HEK293T (cell line): ENCODE measurements at regions not wholly inside any gene's neighbourhood (a gene's known extent, or its start where the extent isn't known, plus 50 kb on each side); places are given as distances from the start of the nearest gene placed in this dataset.

Source experiments
- CTCF ChIA-PET: fragments of 350-600 bp; formaldehyde crosslinking; extraction: SDS; loops from one replicate; lab custom pipeline; 2021; ENCODE audit warnings: antibody characterized with exemption, inconsistent platforms; lab: Yijun Ruan, JAX
- POLR2A ChIA-PET: fragments of 350-600 bp; formaldehyde crosslinking; extraction: SDS; loops from one replicate; lab custom pipeline; 2020; ENCODE audit warnings: antibody characterized with exemption, inconsistent platforms; lab: Yijun Ruan, JAX
- DNase-seq: peaks from one replicate; pipeline ENCODE4 v3.0.0; 2012; ENCODE audit warnings: mixed read lengths; ENCODE audit errors: extremely low spot score
- ARNT ChIP-seq: fragments of 450-650 bp; IDR thresholded peaks from 2 replicates; pipeline ENCODE4 v1.6.1; 2017; ENCODE audit warnings: mild to moderate bottlenecking
- BHLHE40 ChIP-seq: fragments of 450-650 bp; IDR thresholded peaks from 2 replicates; pipeline ENCODE4 v1.6.1; 2016; ENCODE audit warnings: mild to moderate bottlenecking, moderate library complexity, borderline replicate concordance
- CTBP1 ChIP-seq: fragments of 450-650 bp; IDR thresholded peaks from 2 replicates; pipeline ENCODE4 v1.6.1; 2016; ENCODE audit warnings: borderline replicate concordance
- ELF4 ChIP-seq: fragments of 450-650 bp; IDR thresholded peaks from 2 replicates; pipeline ENCODE4 v1.6.1; 2017; ENCODE audit warnings: antibody characterized with exemption
- FOXA1 ChIP-seq: fragments of 450-650 bp; IDR thresholded peaks from 2 replicates; pipeline ENCODE4 v1.6.1; 2016; ENCODE audit warnings: mild to moderate bottlenecking
- FOXK2 ChIP-seq: fragments of 450-650 bp; IDR thresholded peaks from 2 replicates; pipeline ENCODE4 v1.6.1; 2016; ENCODE audit warnings: mild to moderate bottlenecking
- FOXM1 ChIP-seq: fragments of 450-650 bp; IDR thresholded peaks from 2 replicates; pipeline ENCODE4 v1.6.1; 2017; ENCODE audit warnings: mild to moderate bottlenecking, borderline replicate concordance
- HDGF ChIP-seq: fragments of 450-650 bp; IDR thresholded peaks from 2 replicates; pipeline ENCODE4 v1.6.1; 2017; ENCODE audit warnings: antibody characterized with exemption, borderline replicate concordance
- L3MBTL2 ChIP-seq: fragments of 450-650 bp; conservative IDR thresholded peaks from 2 replicates; pipeline ENCODE4 v1.6.1; 2016; ENCODE audit warnings: mild to moderate bottlenecking
- LEF1 ChIP-seq: fragments of 450-650 bp; IDR thresholded peaks from 2 replicates; pipeline ENCODE4 v1.6.1; 2017; ENCODE audit warnings: mild to moderate bottlenecking, borderline replicate concordance
- NFRKB ChIP-seq: fragments of 450-650 bp; IDR thresholded peaks from 2 replicates; pipeline ENCODE4 v1.6.1; 2016; ENCODE audit warnings: mild to moderate bottlenecking, moderate library complexity
- SP1 ChIP-seq: fragments of 450-650 bp; IDR thresholded peaks from 2 replicates; pipeline ENCODE4 v1.6.1; 2017
- SUZ12 ChIP-seq: fragments of 450-650 bp; IDR thresholded peaks from 2 replicates; pipeline ENCODE4 v1.6.1; 2016; ENCODE audit warnings: mild to moderate bottlenecking
- TARDBP ChIP-seq: fragments of 450-650 bp; IDR thresholded peaks from 2 replicates; pipeline ENCODE4 v1.6.1; 2016
- ZNF384 ChIP-seq: fragments of 450-650 bp; IDR thresholded peaks from 2 replicates; pipeline ENCODE4 v1.6.1; 2016
- TF ChIP-seq, protein P1 (sequence below): fragments of 450-650 bp; IDR thresholded peaks from 2 replicates; pipeline ENCODE4 v1.6.1; 2016

DNA sequence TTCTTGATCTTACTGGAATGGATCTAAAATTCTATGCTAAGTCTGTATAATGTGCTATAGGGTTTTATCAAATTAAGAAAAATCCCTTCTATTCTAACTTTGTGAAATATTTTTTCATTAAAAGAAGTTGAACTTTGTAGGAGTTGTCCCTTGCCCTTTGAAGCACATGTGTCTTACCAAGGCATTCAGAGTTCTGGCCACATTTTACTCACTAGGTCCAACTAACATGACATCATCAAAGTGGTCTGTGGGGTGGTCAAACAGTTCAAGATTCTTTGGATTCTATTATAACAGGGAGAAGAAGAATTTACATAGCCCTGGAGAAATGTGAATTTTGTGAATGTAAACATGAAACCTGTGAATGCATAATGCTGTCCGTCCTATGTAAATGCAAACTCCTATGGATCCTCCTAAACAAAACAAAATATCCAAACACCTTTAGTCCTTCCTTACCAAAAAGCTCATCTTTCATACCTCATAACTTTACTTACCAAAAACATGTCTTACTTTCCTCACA, 88.7 kb downstream of the EBNA1BP2 start:
- DNase-seq, result no peak
- CTCF ChIA-PET, result interaction anchor here (0.6 to 2.0 kb wide), 4 partner anchors 10 to 305 kb away, joined by 3 to 19 read pairs (median 5); no protein-coding TSS in a partner anchor
- TF ChIP-seq ARNT, result no peak
- TF ChIP-seq ELF4, result no peak
- no peak for TF ChIP-seq SUZ12
- no peak for TF ChIP-seq ZNF384
- POLR2A ChIA-PET, result no interaction called here

DNA sequence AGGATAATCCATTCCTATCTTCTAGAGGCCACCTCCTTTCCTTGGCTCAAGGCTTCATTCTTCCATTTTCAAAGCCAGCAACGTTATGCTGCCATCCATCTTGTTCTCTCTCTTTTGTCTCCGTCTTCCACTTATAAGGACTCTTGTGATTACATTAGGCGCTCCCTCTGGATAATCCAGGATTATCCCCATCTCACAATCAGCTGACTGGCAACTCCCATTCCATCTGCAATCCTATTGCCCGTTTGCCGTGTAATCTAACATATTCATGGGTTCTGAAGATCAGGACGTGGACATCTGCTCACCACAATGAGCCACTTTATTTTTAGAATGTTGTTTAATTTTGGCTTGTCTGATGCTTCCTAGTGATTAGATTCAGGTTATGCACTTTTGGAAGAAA, 89.3 kb downstream of the EBNA1BP2 start:
- DNase-seq, result no peak
- ChIA-PET POLR2A (no interaction called here), CTCF (interaction anchor here (1.5 kb wide), 1 partner anchor 160 kb away, joined by 5 read pairs; no protein-coding TSS in a partner anchor)
- TF ChIP-seq, protein P1, sequence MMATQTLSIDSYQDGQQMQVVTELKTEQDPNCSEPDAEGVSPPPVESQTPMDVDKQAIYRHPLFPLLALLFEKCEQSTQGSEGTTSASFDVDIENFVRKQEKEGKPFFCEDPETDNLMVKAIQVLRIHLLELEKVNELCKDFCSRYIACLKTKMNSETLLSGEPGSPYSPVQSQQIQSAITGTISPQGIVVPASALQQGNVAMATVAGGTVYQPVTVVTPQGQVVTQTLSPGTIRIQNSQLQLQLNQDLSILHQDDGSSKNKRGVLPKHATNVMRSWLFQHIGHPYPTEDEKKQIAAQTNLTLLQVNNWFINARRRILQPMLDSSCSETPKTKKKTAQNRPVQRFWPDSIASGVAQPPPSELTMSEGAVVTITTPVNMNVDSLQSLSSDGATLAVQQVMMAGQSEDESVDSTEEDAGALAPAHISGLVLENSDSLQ, result no peak
- no peak for TF ChIP-seq SUZ12
- no peak for TF ChIP-seq ZNF384
- TF ChIP-seq ARNT, result no peak
- TF ChIP-seq SP1, result no peak
- TF ChIP-seq LEF1, result no peak
- no peak for TF ChIP-seq HDGF
- TF ChIP-seq TARDBP, result no peak

GRCh38 chr1:43077273-43077672, 94.8 kb downstream of the EBNA1BP2 start:
- no peak for TF ChIP-seq ARNT
- no peak for TF ChIP-seq BHLHE40
- TF ChIP-seq NFRKB, result no peak
- no peak for TF ChIP-seq ZNF384
- TF ChIP-seq CTBP1, result no peak
- no peak for TF ChIP-seq FOXK2
- TF ChIP-seq TARDBP, result no peak
- no peak for TF ChIP-seq FOXA1
- TF ChIP-seq L3MBTL2, result no peak
- TF ChIP-seq LEF1, result no peak
- no peak for TF ChIP-seq ELF4
- TF ChIP-seq, protein P1, result no peak
- TF ChIP-seq HDGF, result no peak
- no peak for TF ChIP-seq SP1
- no peak for TF ChIP-seq SUZ12
- no peak for TF ChIP-seq FOXM1
- ChIA-PET POLR2A (no interaction called here), CTCF (interaction anchor here (0.6 to 1.9 kb wide), 4 partner anchors 124 to 422 kb away, joined by 3 to 7 read pairs (median 4); no protein-coding TSS in a partner anchor)
- no peak for DNase-seq

GRCh38 chr1:43074709-43075108, 97.4 kb downstream of the EBNA1BP2 start:
- no peak for DNase-seq
- POLR2A ChIA-PET, result interaction anchor here (1.6 to 5.1 kb wide), 3 partner anchors 151 to 308 kb away, joined by 7 to 54 read pairs (median 10); partner anchors contain the start of genes C1orf50, P3H1 and ZNF691
- CTCF ChIA-PET, result interaction anchor here (1.5 to 4.3 kb wide), 3 partner anchors 141 to 161 kb away, joined by 4 to 100 read pairs (median 50); no protein-coding TSS in a partner anchor
- TF ChIP-seq NFRKB, result no peak
- TF ChIP-seq, protein P1, result no peak
- TF ChIP-seq LEF1, result no peak
- no peak for TF ChIP-seq ZNF384
- TF ChIP-seq BHLHE40, result no peak
- TF ChIP-seq CTBP1, result no peak
- no peak for TF ChIP-seq FOXM1
- TF ChIP-seq SP1, result no peak
- TF ChIP-seq HDGF, result no peak
- no peak for TF ChIP-seq FOXA1

- TF ChIP-seq ZNF384 (no peak), FOXK2 (no peak), NFRKB (no peak), L3MBTL2 (no peak)
- TF ChIP-seq, protein P1, result no peak
- ChIA-PET CTCF (interaction anchor here (0.5 to 4.3 kb wide), 30 partner anchors 10 to 683 kb away, joined by 3 to 100 read pairs (median 5); partner anchors contain the start of genes C1orf50, P3H1, SLC2A1 and ZNF691), POLR2A (interaction anchor here (0.5 to 5.1 kb wide), 6 partner anchors 10 to 308 kb away, joined by 3 to 54 read pairs (median 6); partner anchors contain the start of genes C1orf50, P3H1 and ZNF691)
- no peak for DNase-seq
These were observed 97.8 kb downstream of the EBNA1BP2 start for GRCh38 chr1:43074244-43074643.
